Activated CD8-positive, alpha-beta memory T cell treated with anti-CD3 and anti-CD28 coated beads for 1 hour (primary cell): ENCODE measurements at regions not wholly inside any gene's neighbourhood (a gene's known extent, or its start where the extent isn't known, plus 50 kb on each side); places are given as distances from the start of the nearest gene placed in this dataset.
"Not testable (repeated sequence)": the region's sequence is repeated elsewhere in the genome, so short reads cannot be mapped to it uniquely, and the experiment has no call there.

ENCODE experiments used
- DNase-seq, 2 donors: peaks; one replicate each; pipeline ENCODE4 v3.0.0-alpha.2; 2020; ENCODE audit warnings: low read depth in 1 of 2; ENCODE audit errors: extremely low read depth in 1 of 2

DNA sequence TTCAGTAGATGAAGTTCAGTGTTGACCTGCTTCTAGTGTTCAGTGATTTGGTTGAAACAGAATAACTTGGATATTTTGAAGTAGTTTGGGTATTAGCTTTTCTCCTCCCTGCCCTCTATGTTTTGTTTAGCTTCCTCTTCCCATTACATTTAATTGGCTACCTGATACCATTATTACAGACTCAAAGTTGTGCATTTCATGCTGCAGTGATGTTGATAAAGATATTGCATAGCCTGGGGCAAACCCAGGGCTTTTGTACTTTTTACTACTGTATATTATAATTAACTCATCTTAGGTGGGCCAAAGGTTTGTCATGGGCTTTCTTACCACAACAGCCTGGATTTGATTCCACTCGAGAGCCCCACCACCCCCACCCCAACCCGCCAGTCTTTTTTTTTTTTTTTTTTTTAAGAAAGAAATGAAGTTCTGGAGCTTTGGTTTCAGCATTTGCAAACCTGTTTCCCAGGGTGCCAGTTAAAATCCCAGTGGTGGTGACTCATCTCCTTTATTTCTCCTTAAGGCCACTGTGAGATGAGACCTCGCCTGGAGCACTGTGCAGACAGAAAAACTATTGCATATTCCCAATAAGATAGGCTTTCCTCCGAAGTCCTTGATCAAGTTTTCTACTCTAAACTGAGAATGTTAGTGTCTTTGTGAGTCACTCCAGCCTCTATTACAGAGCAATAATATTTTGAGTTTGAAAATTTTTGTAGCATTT is 393.7 kb upstream of the FANCL start:
- no peak for DNase-seq

GRCh38 chr2:58633613-58634365 is 392.7 kb upstream of the FANCL start:
- no peak for DNase-seq

DNA sequence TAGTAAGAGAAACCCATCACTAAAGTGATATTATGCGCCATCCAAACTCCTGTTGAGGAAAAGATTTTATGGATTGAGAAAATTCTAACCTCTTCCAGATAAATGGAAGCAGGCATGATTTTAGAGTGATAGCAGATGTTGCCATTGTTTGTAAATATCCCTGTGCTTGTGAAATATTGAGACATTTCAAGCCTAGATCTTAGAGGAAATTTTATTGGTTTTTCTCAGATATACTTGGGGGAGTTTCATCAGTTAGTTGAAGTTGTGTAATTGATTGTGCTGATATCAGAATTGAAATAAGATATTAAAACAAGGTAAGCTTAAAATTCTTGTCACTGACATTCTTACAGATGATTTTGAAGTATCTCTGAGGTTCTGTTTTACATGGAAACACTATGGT is 390.9 kb upstream of the FANCL start:
- DNase-seq, result no peak

DNA sequence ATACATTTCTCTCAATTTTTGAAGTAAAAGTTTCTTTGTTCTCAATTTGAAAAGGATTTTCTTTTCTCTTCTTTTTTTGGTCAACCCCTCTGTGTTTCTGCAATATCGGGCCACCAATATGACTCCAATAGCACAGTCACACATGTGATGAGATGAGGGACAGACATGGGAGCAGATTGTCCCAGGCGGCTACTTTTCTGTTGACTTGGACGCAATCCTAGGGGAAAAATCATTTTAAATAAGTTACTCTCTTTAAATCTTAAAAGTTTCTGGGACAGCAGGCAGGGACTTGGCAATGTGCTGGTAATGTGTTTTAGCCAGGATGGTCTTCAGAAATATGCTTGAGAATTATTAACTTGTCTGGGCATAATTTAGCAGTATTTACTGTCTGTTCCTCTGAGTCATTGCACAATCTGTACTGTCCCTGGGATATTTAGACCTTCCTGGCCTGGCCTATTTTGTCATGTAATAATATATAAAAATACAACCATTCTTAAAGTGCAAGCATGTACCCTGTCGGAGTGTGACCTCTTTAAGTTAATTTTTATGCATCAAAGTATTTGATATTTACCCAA is 388.5 kb upstream of the FANCL start:
- no peak for DNase-seq

DNA sequence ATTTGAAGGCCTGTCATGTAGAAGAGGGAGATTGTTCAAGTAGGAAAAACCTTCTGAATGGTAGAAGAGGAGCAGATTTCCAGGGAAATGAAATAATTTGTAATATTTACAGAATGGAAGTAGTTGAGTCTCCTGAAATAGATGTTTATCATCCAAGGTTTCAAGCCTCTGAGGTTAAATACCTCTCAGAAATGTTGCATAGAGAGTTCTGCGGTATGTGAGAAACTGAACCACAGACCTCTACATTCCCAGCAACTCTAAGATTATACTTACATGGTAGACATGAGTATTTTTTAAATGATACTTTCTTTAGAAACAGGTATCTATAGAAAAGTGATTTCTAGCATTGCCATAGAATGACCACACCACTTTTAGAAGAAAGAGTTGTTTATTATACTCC is 379.8 kb upstream of the FANCL start:
- no peak for DNase-seq

DNA sequence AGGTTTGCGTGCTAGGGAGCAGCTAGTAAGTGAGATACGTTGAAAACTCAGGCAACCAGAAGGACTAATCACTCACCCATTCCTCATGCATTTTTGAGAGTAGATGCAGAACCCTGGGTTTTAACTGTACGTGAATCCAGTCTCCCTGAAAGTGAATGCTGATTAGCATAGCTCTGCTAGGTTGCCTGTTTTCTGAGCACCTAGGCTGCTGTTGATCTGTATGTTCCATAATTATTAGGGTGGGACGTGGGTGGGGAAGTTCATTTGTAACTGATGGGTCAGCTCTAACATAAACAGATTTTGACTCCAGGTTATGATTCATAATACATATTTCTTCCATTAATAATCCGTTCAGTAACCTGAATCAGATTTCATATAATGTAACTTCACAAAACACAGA is 379.0 kb upstream of the FANCL start:
- DNase-seq, result no peak

DNA sequence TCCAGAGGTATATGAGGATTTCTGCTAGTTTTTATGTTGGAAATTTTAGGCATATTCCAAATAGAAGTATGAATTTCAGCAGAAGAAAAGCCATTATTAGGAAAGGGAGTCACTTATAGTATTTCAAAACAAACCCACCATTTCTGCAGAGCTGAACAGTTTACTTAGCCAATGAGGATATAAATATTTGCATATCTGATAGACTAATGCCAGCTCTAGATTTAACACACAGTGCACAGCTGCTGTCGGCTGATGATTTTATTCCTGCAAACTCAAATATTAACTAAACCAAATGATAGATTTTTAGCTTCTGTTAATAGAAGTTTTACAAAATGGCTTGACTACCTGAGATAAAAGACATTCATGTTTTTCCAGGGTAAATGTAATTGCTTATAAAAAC is 375.8 kb upstream of the FANCL start:
- no peak for DNase-seq

- no peak for DNase-seq
These were observed 373.1 kb upstream of the FANCL start for GRCh38 chr2:58614219-58614618.

GRCh38 chr2:58612973-58613372 is 371.8 kb upstream of the FANCL start:
- no peak for DNase-seq

GRCh38 chr2:58609326-58609725 is 368.2 kb upstream of the FANCL start:
- no peak for DNase-seq

GRCh38 chr2:58608146-58608545 is 367.0 kb upstream of the FANCL start:
- no peak for DNase-seq

DNA sequence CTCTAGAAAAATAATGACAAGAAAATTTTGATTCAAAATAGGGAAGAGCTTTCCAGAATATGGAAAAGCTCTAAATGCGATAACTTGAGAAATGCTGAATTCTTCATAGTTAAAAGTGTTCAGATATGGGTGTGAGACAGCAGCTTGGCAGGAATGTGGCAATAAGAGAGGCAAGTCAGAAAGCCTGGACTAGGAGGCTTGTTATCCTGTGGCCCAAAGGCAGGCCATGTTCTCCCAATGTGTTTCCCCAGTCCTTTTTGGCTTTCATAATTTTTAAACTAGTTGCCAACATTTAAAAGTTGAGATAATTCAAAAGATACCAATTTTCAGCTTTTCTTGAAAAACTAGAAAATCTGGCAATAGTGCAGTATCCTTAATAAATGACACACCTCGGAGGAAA is 366.3 kb upstream of the FANCL start:
- DNase-seq, result no peak

DNA sequence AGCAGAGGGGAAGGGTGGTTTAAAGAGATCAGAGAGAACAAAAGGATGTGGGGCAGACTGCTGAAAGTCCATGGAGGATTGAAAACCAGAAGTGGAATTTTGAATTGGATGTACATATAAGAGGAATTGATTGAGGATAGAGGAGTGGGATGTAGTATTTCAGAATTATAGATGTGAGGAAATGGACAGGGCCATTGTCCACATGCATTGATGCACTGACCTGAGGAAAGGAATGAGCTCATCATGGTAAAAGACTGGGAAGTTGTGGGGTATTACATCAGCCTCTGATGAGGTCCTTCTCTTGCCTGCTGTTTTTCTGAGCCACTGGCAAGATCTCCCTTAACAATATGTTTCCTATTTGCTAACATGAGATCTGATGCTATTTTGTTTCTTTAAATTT is 365.7 kb upstream of the FANCL start:
- no peak for DNase-seq

DNA sequence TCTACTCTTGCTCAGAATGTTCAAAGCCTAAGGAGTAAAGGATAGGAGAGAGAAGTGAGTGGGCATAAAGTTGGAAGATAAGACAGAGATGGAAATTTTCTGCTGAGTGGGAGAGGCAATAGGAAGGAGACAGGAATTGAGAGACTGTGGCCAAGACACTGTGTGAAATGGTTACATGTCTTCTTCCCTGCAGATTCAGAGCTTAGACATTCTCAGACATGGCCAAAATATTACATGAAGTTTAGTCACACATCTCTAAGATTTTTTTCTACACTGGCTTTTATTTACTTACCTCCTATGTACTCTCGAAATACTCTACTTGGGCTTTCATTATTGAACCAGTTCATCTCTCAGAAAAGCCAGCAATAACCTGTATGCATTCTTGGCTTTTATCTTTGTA is 363.0 kb upstream of the FANCL start:
- DNase-seq, result no peak

GRCh38 chr2:58601017-58601416 is 359.9 kb upstream of the FANCL start:
- DNase-seq, result no peak

DNA sequence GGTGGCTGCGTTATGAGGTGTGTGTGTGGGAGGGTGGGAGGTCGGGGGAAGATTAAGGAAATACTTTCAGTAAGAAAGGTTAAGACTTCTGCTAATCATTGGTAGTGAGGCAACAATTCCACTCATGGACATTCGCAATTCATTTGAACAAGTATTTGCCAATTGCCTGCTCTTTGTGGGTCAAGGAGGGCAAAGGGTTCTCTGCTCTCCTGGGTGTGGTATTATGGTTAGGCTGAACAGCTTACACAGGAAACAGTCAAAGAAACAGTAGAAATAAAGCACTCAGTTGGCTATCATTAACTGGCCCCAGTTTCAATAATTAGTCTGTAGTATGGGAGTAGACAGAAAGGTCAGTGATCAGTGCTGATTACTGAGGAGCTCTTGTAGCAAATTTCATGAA is 357.0 kb upstream of the FANCL start:
- no peak for DNase-seq

DNA sequence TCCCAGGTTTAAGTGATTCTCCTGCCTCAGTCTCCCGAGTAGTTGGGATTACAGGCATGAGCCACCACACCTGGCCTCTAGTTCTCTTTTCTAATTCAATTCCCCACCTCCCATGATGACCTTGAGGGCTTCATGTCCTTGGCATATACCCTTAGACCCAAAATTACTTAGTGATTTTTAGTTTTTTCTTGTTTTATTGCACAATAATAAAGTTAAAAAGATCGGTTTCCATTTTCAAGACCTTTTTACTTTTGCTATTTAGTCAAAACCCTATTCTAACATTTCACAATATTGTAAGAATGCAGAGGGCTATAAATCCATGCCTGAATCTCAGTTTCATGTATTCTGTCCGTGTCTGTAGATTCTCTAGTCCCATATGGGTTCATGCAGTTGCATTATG is 354.6 kb upstream of the FANCL start:
- DNase-seq, result no peak

- DNase-seq, result no peak
These were observed 353.6 kb upstream of the FANCL start for GRCh38 chr2:58594762-58595161.

DNA sequence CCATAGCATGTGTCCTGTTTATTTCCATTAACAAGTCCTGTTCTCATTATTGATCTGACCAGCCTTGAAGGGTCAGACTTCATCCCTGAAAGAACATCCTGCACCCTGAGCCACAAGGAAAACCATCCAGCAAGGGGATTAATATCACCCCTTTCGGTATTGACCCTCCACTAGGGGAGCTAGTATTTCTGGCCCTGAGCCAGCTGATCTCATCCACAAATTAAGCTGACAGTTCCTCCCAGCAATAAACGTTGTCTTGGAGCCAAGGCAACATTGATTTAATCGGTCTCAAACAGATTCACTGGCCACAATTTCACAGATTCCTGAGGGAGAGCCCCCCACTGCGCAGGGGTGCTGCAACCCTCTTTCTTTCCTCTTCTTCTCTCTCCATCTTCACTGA is 353.1 kb upstream of the FANCL start:
- DNase-seq, result no peak

- not testable (repeated sequence) for DNase-seq
These were observed 345.1 kb upstream of the FANCL start for GRCh38 chr2:58586178-58586577.

- no peak for DNase-seq
These were observed 344.1 kb upstream of the FANCL start for GRCh38 chr2:58585233-58585632.

- no peak for DNase-seq
These were observed 343.5 kb upstream of the FANCL start for GRCh38 chr2:58584606-58585118.
